HG03095 (cell line): ENCODE measurements at regions not wholly inside any gene's neighbourhood (a gene's known extent, or its start where the extent isn't known, plus 50 kb on each side); places are given as distances from the start of the nearest gene placed in this dataset.
"Not testable (repeated sequence)": the region's sequence is repeated elsewhere in the genome, so short reads cannot be mapped to it uniquely, and the experiment has no call there.

ENCODE experiments used
- ATAC-seq: cut with Tn5 transposase; IDR thresholded peaks from one replicate; pipeline ENCODE4 v1.9.1; 2021; ENCODE audit warnings: moderate library complexity; ENCODE audit not compliant: unreplicated experiment

DNA sequence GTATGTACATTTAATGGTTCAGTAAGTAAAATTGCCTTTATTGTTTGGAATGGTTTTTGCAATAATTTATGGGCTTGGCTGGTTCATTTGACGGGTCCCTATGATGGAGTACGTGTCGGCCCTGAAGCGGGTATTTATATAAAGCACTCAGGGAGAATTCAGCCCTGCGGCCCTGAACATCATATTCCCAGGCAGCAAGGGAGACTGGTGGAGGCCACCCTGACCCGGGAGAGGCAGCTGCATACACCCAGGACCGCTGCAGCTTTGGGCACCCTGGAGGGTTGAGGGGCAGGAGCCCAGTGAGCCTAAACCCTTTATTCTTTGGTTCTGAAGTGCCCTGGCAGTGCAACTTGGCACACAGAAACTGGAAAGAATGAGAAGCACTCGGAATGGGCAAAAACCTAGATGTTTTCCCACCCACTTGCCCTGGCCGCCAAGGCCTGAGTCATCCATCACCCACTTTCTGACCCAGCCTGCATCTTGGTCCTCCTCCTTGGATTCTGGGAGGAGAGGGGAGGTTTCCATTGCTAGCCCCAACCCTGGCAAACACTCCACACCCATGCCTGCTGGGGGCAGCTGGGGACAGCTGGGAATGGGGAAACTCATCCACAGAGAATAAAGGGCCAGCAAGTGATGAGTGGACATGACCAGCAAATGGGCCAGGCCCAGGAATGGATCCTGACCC lies 162.2 kb upstream of the TNRC6C start:
- ATAC-seq = no peak

DNA sequence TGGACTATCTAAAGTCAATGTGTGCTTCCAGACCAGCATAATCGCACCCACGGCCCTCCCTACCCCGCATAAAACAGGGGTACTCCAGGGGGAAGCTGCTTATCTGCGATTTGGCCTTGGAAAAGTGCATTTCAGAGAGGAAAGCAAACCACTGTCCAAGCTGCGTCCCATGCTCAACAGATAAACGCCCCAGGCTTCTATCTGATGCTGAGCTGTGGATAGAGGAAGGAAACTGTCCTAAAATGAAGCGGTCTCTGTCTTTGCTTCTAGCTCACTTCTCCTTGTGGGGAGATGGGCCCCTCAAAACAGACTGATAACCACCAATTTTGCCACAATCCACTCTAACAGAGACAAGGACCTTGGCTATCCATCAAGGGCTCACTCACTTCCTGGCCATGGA lies 160.5 kb upstream of the TNRC6C start:
- ATAC-seq = no peak

DNA sequence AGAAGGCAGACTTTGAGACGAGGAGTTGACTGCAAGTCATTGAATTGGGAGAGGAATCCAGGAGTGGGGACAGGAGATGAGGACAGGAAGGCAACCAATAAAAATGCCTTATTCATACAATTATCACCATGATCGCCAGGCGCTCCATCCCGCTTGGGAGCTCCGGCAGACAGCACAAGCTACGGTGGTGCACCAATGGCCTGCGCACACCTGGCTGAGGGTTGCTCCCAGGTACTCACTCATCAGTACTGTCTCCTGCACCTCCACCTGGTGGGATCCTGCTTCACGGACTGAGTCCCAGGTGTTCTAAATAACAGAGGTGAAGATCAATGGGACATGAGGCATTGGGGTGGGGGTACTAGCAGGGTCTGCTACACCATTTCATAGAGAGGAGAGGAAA lies 160.0 kb upstream of the TNRC6C start:
- ATAC-seq = no peak

DNA sequence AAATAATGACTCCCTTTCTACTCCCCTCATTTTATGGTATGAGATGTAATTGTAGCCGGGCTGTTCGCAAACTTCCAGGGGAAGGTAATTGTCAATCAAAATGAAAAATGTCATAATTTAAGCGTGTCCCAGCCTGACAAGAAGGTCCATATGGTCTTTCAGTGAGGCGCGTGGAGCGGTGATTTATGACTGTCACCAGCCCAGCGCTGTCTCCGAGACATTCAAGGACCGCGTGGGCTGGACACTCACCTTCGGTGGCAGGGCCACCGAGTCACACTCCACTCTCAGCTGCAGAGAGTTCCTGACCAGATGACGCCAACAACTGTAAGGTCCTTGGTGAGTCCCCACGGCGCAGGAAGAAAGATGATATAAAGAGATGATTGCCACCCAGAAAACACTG lies 157.7 kb upstream of the TNRC6C start:
- ATAC-seq = no peak

DNA sequence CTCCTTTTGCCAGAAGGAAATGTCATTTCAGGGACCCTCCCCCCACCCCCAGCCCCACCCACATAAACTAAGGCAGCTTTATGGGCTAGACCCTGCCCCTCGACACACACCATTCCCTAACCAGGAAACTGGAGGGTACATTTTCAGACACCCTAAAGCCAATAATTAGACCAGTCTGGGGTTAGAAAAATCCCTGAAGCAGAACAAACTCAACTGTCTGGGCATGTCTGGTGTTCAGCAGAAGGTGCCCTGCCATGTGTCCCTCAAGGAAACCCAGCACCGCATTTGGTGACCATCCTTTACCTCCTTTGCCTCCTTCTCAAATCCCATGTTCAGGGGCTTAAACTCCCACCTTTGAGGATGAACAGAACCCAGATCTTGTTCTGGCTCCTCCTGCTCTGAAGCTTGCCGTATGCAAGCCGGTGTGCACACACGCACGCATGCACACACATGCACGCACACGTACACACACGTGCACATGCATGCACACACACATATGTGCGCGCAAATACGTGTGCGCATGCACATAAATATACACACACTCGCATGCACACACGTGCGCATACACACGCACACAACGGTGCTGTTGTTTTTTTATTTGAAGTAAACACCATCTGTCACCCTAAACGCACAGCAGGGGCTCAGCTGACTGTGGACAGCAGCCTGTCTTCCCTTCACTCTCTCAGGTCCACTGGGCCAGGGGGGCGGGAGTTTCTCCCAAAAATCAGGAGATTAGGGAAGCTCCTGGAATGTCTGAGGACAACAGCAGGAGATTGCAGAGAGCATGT lies 156.8 kb upstream of the TNRC6C start:
- ATAC-seq = no peak

DNA sequence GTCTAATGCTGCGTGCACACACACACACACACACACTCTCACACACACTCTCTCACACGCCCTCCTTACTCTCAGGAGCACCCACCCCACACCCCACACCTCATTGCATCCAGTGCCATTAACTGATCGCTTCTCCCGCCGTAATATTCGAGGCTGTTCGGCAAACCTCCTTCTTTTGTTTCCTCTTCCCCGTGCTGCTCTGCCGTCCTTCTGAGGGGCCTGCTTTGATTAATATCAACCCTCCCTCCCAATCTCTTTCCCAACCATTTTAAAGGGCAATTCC lies 156.2 kb upstream of the TNRC6C start:
- no peak for ATAC-seq

DNA sequence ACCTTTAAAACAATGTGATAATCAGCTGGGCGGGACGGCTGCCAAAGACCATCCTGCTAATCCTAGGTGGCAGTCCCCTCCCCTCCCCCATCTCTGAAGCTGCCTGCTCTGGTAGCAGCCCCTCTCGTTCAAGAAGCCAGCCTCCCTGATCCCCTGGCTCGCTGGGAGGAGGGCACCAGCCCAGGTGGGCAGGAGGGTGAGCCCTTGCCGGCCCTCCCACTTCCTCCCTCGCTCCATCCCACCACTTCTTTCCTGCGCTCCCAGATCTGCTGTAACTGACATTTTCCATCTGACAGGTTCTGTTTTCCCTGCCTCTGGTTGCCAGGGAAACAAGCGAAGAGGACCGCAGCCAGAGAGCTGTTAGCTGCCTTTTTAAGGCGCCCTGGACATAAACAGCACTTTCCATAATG lies 155.7 kb upstream of the TNRC6C start:
- ATAC-seq = no peak

DNA sequence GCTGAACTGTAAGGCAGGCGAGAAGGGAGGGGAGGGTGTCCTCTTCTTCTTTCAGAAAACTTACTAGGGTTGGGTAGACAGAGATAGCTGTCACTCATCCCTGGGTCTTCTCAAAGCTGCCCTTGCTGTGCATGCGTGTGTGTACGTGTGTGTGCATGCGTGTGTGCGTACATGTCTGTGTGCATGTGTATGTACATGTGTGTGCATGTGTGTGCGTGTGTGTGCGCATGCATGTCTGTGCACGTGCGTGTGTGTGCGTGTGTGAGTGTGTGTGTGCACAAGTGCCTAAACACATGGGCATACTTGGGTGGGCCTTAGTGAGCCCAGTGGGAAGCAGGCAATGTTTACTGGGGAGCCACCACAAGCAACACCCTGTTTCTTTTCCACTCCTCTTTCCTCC lies 154.8 kb upstream of the TNRC6C start:
- no peak for ATAC-seq

DNA sequence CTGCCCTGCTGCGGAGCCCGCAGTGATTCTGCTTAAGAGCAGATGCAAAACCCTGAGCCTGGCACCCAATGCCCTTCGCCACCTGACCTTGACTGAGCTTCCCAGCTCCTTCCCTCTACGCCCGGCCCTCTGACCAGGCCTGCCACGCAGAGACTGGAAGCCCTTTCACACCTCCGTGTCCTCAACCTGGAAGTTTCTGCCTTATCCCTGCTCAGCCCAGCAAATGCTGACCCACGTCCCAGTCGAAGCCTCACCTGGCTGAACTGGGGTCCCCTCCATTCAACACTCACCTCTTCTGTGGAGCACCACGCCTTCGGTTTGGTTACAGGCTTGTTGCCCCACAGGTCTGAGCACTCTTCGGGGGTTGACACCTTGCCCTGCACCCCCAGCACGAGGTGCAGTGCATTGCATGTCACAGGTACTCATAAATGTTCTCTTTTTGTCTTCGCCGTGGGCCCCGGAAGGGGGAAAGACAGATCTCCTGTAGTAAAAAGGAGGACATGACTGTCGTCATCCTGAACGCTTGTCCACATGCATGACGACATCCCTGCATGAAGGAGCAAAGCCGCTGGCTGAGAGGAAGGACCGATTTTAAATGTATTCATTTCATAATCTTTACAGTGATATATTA lies 153.6 kb upstream of the TNRC6C start:
- ATAC-seq = no peak

DNA sequence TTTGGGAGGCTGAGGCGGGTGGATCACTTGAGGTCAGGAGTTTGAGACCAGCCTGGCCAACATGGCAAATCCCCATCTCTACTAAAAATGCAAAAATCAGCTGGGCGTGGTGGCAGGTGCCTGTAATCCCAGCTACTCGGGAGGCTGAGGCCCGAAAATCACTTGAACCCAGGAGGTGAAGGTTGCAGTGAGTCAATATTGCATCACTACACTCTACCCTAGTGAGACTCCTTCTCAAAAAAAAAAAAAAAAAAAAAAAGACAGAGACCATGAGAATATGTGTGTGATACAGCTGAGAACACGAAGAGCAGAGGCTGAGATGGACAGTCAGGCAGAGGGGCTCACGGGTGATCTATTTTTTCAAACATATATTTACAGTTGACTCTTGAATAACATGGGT lies 152.5 kb upstream of the TNRC6C start:
- not testable (repeated sequence) for ATAC-seq

DNA sequence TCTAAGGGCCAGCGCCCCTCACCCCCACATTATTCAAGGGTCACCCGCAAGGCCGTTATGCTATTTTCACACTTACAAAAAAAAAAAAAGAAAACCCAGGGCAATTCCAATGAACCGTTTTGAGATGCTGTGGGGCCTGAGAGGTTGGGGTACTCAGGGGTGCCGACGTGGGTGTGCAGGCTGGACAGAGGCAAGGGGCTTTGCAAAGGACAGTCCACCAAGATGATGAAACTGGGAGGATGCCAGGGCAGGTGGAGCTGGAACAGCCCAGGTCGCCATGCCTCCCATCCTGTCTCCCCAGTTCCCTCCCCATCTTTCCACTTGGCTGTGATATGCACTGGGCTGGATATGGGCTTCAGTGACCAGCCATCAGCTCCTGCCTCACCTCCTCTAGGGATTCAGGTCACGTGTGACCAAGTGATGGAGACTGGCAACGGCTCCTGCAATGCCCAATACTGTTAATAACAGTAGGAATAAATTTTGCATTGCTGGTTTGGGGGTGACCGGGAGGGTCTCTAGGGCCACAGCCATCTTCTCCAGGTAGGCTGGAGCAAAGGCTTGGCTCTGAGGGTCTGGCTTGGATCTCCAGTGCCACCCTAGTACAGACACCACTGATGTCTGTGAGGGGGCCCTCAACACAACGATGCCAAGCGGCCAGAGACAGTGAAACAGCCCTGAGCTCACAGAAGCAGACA lies 151.3 kb upstream of the TNRC6C start:
- ATAC-seq = no peak

DNA sequence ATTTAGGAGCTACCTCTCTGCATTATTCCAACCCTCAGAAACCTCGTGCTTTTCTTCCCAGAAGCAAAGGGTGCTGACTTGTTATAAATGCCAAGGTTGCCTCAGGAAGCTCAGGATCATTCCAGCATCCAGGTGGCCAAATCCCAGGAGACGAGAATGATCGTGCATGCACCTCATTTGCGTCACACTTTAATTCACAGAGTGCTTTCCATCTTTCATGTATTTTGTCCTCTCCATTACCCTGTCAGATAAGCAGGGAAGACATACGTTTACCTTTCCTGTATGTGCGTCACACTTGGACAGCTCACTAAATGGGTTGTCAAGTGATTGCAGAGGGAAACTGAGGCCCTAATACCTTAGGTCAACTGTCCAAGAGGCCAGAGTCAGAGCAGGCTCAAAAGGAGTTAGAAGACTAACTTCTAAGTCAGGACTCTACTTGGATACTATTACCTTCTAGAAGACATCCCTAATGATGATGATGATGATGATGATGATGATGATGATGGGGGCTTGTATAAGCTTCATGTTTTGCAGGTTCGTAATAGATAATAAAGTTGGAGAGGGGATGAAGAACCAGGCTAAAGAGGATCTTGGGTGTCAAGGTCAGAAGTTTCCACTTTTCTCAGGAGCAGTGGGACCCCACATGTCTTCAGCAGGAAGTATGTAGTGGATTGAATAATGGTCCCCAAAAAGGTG lies 150.6 kb upstream of the TNRC6C start:
- ATAC-seq = no peak

DNA sequence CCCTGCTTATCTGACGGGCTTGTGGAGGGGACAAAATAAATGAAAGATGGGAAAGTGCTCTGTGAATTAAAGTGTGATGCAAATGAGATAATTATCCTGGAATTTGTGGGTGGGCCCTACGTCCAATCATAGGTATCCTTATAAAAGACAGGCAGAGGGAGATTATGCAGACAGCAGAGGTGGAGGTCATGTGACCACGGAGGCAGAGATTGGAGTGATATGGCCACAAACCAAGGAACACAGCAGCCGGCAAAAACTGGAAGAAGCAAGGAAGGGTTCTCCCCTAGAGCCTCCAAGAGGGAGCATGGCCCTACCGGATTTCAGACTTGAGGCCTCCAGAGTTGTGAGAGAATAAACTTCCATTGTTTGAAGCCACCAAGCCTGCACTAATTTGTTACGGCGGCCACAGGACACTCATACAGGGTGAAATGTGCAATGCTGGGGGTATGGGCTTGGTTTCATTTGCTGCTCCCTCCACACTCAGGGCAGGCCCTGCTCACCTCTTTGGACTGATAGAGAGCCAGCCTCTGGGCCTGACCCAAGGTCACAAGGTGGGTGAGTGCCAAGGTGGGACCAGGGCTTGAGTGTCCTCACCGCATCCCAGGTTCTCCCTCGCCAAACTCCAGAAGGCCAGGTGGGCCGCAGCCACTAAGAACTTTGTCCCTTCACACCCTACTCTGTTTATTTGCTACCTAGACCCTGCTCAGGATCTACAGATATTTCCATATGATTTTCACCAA lies 149.6 kb upstream of the TNRC6C start:
- ATAC-seq = no peak

DNA sequence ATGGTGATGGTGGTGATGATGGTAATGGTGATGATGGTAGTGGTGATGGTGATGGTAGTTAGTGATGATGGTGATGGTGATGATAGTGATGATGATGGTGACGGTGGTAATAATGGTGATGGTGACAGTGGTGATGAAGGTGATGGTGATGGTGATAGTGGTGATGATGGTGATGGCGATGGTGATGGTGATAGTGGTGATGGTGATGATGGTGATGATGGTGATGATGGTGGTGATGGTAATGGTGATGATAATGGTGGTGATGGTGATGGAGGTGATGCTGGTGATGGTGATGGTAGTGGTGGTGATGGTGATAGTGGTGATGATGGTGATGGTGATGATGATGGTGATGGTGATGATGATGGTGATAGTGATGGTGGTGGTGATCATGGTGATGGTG lies 148.7 kb upstream of the TNRC6C start:
- ATAC-seq = no peak

DNA sequence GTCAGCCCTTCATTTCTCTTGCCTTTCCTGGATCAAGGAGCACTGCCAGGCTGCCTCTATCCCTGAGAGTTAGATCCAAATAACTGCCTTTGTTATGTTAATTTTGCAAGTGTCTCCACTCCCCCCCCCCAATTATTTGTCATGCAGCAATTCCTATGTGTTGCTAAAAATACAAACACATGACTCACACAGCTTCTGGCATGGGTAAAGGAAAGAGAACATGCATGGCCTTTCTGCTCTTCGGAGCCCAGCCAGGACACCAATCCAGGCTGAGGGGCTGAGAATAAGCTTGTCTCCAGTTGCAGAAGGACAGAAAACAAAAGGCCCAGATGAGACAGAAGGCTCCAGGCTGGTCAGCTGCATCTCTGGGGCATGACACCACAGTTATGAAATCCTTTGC lies 148.0 kb upstream of the TNRC6C start:
- no peak for ATAC-seq

DNA sequence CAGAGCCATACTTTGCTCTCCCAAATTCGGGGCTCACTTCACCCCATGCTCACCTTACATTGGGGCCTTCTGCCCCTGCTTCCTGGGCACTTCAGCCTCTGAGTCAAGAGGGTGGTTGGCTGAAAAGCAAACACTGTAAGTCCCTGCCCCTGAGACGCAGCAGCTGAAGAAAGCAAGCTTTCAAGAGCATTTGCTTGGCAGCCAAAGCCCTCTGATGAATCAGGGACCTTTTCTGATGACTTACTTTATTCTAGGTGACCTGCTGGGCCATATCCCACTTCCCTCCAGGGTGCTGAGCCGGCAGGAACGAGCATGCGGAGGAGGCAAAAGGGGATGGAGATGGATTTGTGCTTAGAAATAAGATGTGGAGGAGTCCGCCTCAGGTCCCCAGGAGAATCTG lies 147.0 kb upstream of the TNRC6C start:
- ATAC-seq = no peak

DNA sequence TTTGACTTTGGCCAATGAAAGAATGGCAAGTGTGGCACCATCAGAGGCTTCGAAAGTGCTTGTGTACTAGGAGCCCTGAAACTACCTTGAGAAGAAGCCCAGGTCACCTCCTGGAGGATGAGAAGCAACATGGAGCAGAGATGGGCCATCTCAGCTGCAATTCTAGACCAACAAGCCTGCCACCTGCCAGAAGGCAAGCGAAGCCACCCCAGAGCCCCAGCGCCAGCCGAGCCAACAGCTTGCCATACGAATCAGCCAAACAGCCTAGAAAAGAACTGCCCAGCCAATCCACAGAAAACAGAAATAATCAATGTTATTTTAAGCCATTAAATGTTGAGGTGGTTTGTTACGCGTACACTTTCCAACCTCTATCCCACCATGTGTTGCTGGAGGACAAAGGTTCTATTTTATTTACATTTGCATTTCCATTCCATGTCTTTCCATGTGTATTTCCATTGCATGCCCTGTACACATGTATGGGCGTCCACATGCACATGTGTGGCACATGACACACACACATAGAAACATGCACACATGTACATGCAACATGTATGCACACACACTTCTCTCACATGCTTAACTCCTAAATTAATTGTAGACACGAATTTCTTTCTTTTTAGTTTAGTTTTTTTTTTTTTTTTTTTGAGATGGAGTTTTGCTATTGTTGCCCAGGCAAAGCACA lies 144.3 kb upstream of the TNRC6C start:
- no peak for ATAC-seq

DNA sequence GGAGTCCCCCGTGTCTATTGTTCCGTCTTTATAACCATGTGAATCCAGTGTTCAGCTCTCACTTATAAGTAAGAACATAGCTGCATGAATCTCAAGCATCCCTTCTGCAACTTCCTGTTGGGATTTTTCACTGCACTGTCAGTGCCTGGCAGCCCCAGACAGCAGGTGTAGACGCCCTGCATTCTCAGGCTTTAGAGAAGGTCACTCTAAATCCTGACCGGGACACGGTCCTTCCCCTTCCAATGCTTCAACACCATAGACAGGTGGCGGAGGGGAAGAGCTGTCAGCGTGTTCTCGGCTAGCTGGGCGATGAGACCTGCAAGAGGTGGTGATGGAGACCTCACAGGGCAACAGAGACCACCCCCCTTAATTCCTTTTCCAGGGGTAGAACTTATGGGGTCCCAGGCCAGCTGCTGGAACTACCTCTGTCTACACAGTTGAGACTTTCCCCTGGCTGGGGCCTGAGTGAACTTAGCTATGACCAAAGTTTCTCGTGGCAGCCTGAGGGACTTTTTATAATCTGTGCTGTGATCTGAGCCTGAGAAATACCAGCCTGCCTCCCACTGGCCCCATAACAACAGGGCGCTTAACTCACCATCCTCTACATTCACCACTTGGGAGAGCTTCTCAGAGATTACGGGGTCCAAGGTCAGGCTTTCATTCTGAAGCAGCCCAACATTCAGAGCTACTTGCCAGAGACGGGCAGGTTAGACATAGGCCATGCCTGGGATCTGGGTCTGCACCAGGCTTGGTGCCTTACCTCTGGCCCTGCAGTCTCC lies 143.2 kb upstream of the TNRC6C start:
- ATAC-seq = no peak

DNA sequence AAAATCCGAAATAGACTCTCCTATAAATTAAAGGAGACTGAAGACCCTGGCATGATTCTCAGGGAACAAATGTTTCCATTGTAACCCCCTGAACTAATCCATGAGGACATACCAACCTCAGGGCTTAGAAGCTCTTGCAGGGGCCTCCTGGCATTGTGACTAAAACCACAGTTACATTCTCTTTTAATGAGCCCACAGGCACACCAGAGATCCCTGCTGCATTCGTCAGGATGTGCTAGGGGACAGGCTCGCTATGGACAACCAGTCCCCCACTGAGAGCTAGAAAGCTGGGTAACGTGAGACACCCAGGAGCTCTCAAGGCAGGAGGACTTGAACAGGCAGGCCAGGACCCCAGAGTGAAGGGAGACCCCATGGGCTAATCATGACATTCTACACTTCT lies 140.6 kb upstream of the TNRC6C start:
- ATAC-seq = no peak
